ENCODE measurements at regions not wholly inside any gene's neighbourhood (a gene's known extent, or its start where the extent isn't known, plus 50 kb on each side); places are given as distances from the start of the nearest gene placed in this dataset.

GRCh38 chr15:37249249-37249648, 148.9 kb upstream of the MEIS2 start:
- TF ChIP-seq POLR2A (IDR thresholded peaks at IDR 0.05) (no peak), CTCF (IDR thresholded peaks at IDR 0.05) (no peak)

Measured in lower leg skin (tissue), 3 donors.